Activated T-cell treated with anti-CD3 and anti-CD28 coated beads, Interleukin-2, amount 50 U/mL, for 1 hour (primary cell): ENCODE measurements at regions not wholly inside any gene's neighbourhood (a gene's known extent, or its start where the extent isn't known, plus 50 kb on each side); places are given as distances from the start of the nearest gene placed in this dataset.
"Not testable (repeated sequence)": the region's sequence is repeated elsewhere in the genome, so short reads cannot be mapped to it uniquely, and the experiment has no call there.

ENCODE experiments used
- DNase-seq: peaks from one replicate; pipeline ENCODE4 v3.0.0-alpha.2; 2020

DNA sequence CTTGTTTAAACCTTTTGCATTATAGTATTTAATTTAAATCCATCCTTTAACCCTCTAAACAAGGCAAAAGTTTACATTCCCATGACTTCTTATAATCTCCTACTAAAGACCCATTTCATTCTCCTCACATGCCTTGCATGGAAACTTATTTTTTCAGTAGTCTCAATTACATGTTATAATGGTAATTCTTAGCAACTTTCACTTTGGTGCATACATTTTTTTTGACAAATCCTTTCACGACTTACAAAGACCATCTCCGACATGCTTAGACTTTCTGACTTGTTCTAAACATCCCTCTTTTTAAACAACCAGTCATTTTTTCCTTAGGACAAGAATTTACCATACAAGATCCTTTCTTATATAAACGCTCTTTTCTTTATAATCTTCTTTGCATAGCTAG is 615.4 kb upstream of the GBE1 start:
- DNase-seq: no peak

DNA sequence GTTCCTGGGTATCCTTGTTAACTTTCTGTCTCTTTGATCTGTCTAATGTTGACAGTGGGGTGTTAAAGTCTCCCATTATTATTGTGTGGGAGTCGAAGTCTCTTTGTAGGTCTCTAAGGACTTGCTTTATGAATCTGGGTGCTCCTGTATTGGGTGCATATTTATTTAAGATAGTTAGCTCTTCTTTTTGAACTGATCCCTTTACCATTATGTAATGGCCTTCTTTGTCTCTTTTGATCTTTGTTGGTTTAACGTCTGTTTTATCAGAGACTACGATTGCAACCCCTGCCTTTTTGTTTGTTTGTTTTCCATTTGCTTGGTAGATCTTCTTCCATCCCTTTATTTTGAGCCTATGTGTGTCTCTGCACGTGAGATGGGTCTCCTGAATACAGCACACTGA is 612.4 kb upstream of the GBE1 start:
- DNase-seq: not testable (repeated sequence)

GRCh38 chr3:82364827-82365226 is 603.4 kb upstream of the GBE1 start:
- no peak for DNase-seq

- DNase-seq: no peak
Measured at GRCh38 chr3:82363131-82363530, 601.7 kb upstream of the GBE1 start.

DNA sequence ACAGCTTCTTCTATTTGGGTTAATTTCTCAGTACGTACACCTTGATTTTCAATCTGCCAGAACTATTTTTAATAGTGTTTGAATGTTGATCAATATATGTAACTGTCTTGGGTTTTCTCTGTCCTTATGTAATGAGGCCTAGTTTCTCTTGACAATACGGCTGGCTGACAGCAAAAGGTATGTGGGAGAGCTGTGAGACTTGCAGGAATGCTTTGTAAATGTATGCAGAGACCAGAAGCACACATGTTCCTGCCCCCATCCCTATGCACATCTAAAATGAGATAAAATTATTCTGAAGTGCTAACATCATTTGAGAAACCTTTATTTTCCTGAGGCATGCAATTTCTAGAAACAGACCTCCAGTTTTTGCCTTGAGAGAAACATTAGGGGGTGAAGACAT is 593.8 kb upstream of the GBE1 start:
- DNase-seq: no peak

DNA sequence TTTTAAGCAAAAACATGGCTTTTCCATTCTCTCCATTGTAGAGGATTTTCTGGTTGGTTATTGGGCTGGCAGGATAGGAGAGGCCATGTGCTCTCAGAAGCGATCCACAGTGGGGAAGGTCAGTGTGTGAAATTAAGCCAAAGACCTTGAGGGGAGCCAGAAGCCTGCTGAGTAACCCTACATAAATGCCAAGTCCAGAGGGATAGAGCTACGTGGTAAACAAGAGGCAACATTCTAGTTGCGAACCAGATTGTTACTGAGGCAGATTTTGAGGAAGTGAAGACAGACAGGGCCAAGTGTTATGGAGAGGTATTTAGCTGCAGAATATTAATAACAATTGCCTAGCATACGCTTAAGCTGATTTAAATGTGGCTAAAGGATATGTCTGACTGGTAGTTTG is 592.8 kb upstream of the GBE1 start:
- DNase-seq: no peak

DNA sequence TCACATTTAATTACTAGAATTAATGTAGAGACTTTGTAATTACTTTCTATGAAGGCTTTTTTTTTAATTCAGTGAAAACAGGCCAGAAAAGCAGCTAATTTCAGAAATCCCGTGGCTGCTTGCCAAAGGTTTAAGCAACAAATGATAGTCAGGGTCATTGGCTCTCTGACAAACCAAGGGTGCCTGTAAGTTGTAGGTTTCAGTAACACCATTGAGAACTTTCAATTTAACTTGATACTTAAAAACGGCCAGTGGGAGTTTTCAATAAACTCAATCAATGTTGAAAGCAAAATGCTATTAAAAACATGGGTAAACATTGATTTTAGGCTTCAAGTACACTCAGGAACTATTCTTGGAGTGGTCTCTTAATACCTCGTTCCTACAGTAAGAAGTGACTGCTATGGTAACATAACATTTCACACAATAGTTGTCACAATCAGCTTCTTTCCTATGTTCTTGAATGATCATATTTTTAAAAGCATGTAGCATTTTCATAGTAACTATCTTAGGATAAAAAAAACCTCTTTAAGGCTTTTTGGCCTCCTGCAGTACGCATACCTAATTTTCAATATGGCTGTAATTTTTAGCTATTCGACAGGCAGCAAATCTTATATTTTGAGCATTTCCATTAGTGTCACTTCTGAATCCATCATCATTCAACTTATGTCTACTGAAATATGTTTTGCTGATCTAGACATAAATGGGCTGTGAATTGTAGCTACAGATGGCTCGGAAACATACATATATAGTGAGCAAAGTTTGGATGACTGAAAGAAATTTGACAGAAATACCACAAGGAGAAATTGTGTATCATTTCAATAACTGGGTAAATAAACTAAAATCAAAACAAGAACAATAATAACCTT is 592.1 kb upstream of the GBE1 start:
- no peak for DNase-seq

GRCh38 chr3:82347585-82347984 is 586.1 kb upstream of the GBE1 start:
- DNase-seq: no peak

DNA sequence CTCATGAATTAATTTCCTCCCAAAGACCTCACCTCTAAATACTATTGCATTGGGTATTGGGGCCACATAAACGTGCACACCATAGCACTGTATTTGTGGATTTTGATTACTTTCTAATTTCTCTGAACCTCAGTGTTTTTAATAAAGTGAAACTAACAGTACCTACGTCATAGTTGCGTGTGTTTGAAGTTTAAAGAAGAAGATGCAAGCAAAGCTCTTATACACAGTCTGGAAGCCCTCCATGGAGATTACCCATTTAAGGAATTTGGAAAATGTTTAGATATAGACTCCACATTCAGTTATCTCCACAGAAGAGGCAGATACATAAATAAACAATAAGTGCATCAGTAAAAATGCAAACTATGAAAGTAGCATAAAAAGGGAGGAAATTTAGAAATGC is 581.1 kb upstream of the GBE1 start:
- no peak for DNase-seq

DNA sequence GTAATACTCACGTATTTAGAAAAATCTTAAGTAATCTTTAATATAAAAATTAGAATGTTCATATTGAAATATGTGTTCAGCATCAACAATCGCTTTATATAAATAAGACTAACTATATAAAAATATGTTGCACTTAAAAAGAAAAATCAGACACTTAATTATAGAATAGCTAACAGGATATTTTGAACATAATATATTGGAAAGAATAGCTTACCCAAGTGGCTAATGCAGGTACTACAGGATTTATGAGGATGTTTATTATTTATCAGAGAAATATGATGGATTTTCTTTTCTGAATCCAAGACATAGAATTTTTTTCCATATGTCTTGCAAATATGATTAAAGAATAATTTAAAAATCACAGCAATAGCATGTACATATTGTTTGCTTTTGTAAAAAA is 567.9 kb upstream of the GBE1 start:
- DNase-seq: no peak

- DNase-seq: no peak
Measured at GRCh38 chr3:82311901-82312300, 550.5 kb upstream of the GBE1 start.

- DNase-seq: no peak
Measured at GRCh38 chr3:82308755-82309154, 547.3 kb upstream of the GBE1 start.

DNA sequence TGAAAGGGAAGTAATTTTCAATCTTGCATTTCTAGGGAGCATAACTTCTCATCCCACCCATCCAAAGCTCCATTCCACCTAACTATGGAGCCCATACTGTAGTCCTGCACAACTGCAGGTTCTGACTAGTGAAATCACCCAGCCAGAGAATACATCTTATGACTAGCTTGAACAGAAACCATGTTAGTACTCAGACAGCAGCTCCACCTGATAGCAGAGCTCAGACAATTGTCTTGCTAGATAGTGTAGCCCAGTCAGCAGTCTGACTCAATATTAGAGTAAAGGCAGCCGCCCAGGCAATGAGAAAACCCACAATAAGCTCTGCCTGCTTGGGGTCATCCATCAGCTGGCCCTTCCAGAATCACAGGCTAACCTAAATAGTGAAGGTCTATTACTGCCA is 544.7 kb upstream of the GBE1 start:
- DNase-seq: no peak

- no peak for DNase-seq
Measured at GRCh38 chr3:82294609-82295008, 533.2 kb upstream of the GBE1 start.

DNA sequence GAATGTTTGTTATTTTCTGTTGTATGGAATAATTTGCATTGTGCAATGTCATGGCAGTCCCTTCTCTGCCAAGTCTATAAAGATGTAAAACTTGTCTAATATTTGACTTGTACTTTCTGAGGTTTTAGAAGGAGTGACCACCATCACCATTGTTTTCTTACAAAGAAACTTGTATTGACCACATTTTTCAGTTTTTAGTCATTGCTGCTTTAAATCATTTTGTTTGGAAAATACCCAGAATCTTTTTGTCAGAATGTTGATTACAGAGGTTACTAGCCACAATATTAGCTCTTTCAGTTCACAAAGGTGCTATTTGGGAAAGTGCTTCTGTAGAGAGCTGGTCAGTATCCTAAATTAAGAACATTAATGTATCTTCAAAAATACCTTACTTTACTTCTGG is 532.4 kb upstream of the GBE1 start:
- DNase-seq: no peak

GRCh38 chr3:82293435-82293834 is 532.0 kb upstream of the GBE1 start:
- DNase-seq: no peak

DNA sequence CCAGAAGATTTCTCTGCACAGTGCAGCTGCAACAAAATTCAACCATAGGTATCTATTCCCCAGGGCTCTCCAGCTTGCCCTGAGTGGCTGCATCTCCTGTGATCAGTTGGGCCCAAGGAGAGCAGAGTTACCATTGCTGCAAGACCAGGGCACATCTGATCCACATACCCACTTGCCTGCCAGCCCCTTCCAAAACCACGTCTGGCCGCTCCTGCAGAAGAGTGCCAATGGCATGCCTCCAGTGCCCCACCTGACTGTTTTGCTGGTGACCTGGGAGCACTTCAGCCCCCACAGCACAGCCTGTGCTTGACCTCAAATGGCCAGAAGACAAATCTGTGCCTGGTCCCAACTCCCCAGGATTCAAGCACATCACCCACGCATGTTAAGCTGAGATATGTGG is 526.1 kb upstream of the GBE1 start:
- no peak for DNase-seq

GRCh38 chr3:82281205-82281604 is 519.8 kb upstream of the GBE1 start:
- DNase-seq: no peak

DNA sequence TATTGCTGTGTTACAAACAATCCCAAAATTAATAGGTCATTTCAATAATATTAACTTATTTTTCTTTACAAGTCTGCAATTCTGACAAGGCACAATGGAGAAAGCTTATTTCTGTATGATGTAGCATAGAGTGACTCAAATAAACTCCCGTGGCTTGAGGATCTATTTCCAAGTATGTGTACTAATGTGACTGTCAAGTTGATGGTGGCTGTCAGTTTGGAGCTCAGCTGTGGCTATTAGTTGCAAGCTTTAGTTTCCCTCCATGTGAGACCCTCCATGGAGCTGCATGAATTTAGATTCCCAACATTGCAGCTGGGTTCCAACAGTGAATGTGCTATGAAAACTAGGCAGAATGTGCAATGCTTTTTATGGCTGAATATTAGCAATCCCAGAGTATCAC is 515.5 kb upstream of the GBE1 start:
- DNase-seq: no peak

DNA sequence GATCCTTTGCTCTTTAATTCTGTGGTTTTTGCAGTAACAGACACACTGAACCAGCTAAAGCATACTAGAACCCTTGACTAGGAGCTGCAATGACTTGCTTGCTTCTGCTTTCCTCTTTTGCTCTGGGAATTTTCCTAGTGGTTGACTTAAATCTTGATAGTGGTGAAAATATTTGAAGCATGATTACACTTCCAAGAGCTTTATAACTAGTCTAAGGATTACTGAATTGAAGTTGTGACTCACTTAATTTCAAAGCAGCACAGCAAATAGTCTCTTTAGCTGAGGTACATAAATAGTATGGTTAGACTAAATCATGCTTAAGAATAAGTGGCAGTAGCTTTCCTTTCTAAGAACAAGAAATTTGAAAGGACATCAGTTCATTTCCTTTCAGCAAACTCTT is 513.5 kb upstream of the GBE1 start:
- no peak for DNase-seq

- no peak for DNase-seq
Measured at GRCh38 chr3:82265747-82266146, 504.3 kb upstream of the GBE1 start.

GRCh38 chr3:82262193-82262592 is 500.7 kb upstream of the GBE1 start:
- no peak for DNase-seq

- DNase-seq: no peak
Measured at GRCh38 chr3:82261637-82262036, 500.2 kb upstream of the GBE1 start.

DNA sequence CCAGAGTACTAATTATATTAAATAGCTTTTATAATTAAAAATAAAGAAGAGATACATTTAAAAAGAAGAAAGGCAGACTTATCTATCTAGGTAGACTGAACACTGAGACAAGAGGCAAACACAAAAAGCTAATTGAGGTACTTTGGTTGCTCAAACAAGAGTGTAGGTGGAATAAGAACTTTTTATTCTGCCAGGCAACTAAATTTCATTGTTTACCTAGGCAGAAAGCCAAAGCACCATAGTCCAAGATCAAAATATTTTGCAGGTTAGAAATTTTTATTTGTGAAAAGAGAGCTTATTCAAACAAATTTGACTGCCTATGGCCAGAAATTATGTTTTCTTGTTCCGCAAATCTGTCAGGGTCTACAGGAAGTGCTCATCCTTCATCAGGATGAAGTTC is 499.6 kb upstream of the GBE1 start:
- DNase-seq: no peak

- no peak for DNase-seq
Measured at GRCh38 chr3:82259994-82260393, 498.5 kb upstream of the GBE1 start.
